GM12873 (cell line): ENCODE measurements at regions not wholly inside any gene's neighbourhood (a gene's known extent, or its start where the extent isn't known, plus 50 kb on each side); places are given as distances from the start of the nearest gene placed in this dataset.

Experiments used
- TF ChIP-seq, protein P1 (sequence below): IDR thresholded peaks from 2 replicates; pipeline ENCODE4 v1.5.1; 2012; ENCODE audit warnings: low read depth, mild to moderate bottlenecking, moderate library complexity, low read length, control low read depth; ENCODE audit not compliant: insufficient read depth; ENCODE audit errors: missing control alignments

DNA sequence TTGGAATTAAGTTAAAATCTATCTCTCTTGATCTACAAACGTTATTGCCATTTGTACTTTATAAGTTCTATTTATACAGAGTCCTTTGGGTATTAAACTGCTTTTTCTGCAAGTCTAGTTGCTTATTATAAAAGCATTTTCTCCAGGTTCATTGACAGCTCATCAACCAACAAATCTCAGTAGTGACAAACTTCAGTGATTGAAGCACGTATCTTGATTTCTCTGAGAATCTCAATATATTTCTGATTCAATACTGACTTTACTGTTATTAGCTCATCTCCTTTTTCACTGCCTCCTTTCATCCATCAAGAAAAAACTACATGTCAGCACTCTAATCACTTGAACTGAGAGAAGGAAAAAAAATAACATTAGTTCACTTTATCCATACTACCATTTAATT lies 630.2 kb downstream of the ARAP2 start:
- TF ChIP-seq, protein P1, sequence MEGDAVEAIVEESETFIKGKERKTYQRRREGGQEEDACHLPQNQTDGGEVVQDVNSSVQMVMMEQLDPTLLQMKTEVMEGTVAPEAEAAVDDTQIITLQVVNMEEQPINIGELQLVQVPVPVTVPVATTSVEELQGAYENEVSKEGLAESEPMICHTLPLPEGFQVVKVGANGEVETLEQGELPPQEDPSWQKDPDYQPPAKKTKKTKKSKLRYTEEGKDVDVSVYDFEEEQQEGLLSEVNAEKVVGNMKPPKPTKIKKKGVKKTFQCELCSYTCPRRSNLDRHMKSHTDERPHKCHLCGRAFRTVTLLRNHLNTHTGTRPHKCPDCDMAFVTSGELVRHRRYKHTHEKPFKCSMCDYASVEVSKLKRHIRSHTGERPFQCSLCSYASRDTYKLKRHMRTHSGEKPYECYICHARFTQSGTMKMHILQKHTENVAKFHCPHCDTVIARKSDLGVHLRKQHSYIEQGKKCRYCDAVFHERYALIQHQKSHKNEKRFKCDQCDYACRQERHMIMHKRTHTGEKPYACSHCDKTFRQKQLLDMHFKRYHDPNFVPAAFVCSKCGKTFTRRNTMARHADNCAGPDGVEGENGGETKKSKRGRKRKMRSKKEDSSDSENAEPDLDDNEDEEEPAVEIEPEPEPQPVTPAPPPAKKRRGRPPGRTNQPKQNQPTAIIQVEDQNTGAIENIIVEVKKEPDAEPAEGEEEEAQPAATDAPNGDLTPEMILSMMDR = no peak

DNA sequence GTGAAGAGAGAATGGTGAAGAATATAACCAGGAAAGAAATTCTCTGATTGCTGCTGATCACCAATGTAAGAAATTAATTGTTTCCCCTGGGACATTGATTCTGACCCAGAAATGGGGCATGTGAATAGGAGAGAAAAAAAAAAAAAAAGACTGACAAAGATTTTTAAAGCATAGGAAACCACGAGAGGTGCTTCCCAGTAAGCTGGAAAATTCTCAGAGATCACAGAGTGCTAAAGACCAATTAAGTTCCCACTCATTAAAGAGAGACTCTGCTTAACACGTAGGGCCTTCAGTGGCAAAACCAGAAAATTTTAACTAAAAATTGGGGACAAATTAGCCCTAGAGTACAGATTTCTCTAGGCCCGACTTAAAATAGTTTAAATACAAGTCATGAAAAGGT lies 604.4 kb downstream of the ARAP2 start:
- TF ChIP-seq, protein P1 = no peak

DNA sequence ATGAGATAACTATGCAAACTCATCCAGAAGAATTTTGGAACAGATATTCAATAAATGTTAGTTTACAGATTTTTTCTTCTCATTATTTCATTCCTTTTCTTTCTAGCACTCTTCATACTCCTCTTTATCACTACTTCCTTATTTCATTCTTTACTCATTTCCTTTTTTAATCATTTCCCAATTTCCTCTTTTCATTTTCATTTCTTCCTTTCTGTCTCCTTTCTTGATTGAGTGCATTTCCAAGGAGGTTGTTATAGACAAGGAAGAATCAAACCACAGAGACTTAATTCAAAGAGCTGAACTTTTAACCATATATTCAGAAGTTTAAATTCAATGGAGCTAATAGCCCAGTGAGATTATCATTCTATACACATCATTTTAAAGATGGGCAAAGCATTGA lies 600.7 kb downstream of the ARAP2 start:
- TF ChIP-seq, protein P1 = no peak

DNA sequence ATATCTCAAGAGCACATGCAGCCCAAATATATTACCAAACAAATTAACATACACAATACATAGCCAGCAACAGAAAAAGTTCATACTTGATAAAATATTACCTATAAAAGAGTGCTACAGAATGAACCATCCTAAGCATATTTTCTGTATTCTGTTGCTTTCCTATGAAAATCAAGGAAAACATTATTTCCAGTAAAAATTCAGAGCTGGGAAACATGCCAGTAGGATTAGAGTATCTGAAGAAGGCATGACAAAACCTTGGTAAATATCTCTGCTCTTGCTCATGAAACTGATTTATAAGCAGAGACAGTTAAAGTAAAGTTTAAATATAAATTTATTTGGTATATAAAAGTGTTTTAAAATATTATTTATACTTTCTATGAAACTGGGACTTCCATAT lies 599.7 kb downstream of the ARAP2 start:
- TF ChIP-seq, protein P1 = no peak

DNA sequence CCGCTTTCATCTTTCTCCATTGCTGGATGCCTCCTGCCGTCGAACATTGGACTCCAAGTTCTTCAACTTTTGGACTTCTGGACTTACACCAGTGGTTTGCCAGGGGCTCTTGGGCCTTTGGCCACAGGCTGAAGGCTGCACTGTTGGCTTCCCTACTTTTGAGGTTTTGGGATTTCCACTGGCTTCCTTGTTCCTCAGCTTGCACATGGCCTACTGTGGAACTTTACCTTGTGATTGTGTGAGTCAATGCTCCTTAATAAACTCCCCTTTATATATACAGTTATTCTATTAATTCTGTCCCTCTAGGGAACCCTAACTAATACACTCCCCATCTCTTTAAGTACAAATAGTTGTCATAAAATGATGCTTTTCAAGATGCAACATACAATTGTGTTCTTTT lies 595.3 kb downstream of the ARAP2 start:
- TF ChIP-seq, protein P1 = no peak

DNA sequence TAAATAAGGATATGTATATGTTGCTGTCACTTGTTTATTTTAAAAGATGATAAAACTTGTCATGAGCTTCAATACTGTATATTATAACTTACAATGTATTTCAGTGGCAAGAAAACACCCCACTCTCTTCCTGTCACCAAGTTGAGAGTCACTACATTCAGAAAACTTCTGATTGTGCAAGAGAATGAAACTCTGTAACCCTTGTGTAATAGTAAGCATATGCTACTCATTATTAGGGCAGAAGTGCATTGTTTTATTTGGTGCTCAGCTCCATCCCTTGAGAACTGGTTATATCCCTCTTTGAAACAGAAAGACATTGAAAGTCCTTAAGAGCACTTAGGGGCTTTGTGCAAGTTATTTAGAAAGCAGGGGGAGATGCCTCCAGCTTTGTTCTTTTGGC lies 594.5 kb downstream of the ARAP2 start:
- TF ChIP-seq, protein P1 = no peak

DNA sequence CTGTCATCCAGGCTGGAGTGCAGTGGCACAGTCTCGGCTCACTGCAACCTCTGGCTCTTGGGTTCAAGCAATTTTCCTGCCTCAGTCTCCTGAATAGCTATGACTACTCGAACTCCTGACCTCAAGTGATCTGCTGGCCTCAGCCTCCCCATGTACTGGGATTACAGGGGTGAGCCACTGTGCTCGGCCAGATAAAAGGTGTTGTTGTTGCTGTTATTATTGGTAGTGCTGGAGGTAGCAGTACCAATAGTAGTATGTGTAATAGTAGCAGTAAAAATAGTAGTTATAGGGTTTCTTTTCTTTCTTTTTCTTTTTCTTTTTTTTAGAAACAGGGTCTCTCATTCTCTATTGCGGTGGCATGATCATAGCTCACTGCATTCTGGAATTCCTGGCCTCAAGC lies 592.1 kb downstream of the ARAP2 start:
- TF ChIP-seq, protein P1 = no peak

DNA sequence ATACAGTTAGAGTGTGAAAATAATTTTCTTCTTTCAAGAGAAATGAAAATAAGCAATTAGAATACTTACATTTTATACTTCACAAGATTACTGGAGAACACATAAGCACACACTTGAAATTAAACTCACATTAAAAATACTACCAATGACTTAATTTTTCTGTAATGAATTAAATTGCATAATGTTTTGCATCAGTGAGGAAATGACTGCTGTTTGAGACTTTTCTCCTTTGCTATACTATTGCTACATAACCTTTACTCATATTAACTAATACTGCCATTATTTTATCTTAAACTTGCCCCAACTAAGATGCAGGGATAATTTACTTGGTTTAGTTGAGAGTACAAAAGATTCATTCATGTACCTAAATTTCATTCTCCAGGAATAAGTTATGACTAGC lies 590.9 kb downstream of the ARAP2 start:
- TF ChIP-seq, protein P1 = no peak
